HG02763 (cell line): ENCODE measurements at regions not wholly inside any gene's neighbourhood (a gene's known extent, or its start where the extent isn't known, plus 50 kb on each side); places are given as distances from the start of the nearest gene placed in this dataset.

Experiments
- ATAC-seq: cut with Tn5 transposase; IDR thresholded peaks from one replicate; pipeline ENCODE4 v1.9.1; 2021; ENCODE audit warnings: mild to moderate bottlenecking, moderate library complexity; ENCODE audit not compliant: unreplicated experiment

GRCh38 chr15:89421219-89421618 lies 75.2 kb downstream of the RHCG start:
- ATAC-seq: no peak

DNA sequence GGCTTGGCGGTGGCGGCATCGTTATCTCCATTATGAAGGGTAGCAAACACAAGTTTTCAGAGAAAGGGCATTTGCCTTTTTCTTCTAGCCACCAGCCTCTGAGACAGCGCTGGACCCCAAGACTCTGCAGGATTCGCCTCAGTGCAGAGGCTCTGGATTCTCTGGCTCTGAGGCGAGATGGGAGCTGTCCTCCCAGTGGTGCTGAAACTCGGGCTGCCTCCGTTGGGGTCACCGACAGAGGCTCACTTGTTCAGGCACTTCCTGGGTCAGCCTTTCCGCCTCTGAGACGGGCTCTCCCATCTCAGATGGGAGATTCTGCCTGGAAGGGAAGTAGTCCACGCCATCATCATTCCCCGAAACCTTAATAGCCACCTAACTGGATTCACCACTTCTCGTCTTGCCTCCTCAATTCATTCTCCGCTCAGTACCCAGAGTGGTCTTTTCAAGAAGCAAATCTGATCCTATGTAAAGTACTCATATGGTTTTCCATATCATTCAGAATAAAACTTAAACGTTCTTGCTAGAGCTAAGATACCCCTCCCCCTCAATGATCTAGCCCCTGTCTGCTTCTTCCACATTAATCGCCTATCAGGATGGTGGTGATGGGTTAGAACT lies 76.9 kb downstream of the RHCG start:
- no peak for ATAC-seq

- no peak for ATAC-seq
These were observed 79.1 kb downstream of the RHCG start for GRCh38 chr15:89417206-89417725.

DNA sequence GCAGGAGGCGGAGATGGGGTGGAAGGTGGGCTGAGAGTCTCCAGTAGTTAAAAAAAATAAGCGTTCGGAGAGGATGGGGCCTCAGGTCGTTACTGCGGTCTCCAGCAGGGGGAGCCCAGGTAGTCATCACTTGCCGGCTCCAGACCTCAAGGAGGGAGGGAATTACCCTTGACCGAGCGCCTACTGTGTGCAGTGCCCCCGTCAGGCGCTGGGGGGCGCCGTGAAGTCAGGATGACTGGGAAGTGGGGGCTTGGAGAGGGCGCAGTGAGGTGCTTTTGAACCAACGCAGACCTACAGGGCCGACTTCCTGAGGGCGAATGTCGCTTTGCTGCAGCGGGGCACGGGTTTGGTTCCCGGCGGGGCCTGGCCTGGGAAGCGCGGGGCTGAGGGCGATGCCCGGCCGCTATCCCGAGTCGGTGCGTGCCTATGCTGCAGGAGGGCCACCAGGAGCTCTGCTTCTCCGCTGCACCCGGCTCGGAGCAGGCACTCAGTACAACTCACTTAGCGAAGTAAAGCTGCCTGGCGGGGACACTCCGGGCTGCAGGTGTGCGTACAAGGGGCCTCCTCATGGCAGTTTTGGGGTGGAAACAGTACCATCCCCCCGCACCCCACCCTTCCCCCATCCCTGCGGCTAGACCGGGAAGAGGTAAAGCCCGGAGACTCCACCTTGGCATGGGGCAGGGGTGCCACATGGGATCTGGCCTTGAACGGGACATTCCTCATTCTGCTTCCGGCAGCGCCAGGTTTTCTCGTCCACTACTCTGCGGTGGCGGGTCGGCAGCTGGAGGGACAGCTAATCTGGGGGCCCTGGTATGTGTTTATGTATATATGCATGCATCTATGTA lies 79.8 kb downstream of the RHCG start:
- peak; percentile 66 for ATAC-seq

GRCh38 chr15:89414571-89414970 lies 79.9 kb upstream of the POLG start:
- ATAC-seq: no peak

GRCh38 chr15:89413877-89414276 lies 79.3 kb upstream of the POLG start:
- no peak for ATAC-seq

- no peak for ATAC-seq
These were observed 78.3 kb upstream of the POLG start for GRCh38 chr15:89412905-89413411.

- ATAC-seq: no peak
These were observed 75.4 kb upstream of the POLG start for GRCh38 chr15:89410039-89410435.

- ATAC-seq: no peak
These were observed 74.8 kb upstream of the POLG start for GRCh38 chr15:89409184-89410038.

DNA sequence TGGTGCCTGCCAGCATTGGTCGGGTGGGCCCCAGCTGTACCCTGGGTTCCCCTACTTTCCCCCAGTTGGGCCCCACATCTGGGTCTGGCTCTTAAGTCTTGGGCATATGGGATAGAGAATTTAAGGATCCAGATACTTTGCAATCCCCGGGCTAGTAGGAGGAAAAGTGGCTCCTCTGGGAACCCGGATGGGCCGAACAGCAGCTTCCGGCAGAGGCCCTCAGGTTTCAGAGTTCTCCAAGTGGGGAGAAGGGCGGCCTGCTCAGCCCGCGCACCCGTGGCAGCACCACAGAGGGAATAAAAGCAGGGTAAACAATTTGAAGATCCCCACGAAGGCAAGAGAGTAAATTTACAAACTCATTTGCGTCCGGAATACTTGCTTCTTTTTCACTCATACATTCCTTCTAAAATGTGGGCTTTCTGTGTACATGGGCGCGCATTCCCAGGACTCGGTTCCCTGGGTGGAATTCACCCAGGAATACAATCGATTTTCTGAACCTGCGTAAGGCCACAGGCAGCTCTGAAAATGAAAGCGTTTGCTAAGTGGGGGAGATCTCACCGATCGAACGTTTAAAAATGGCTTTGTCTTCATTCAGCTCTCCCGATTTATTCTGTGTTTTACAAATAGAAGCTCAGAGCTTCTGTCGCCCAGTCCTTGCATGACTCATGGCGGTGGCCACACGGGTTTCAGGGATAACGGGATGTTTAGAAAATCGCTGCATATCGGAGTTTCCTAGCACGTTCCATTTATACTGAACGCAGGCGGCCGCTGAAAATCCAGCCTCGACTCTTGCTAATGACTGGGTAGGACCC lies 74.0 kb upstream of the POLG start:
- no peak for ATAC-seq

DNA sequence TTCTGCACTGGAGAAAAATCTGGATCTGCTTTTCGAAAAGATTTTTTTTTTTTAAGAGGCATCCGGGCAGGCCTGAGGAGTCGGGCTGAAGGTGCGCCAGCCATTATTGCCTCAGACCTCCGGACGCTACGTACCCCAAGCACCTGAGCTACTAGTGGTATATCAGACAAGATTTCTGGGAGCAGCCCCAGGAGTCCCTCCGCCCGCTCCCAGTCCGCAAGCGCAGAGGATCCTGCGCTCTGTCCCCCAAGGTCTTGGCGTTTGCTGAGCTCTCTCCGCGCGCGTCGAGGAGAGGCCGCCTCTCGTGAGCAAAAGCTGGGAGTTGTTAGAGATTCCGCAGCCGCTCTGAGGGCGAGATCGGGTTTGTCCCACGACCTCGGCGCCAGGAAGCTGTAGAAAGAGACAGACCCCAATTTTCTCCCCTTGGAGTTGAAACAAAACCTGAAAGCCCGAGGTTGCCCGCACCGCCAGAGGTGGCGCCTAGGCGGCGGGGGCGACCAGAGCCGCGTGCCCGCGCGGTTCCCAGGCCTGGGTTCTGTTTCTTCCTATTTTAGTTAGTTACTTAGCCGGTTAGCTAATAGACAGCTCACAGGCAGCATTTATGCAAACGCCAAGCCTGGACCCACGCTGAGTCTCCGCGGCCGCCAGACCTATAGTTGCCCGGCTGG lies 72.5 kb upstream of the POLG start:
- ATAC-seq: no peak

GRCh38 chr15:89406218-89406939 lies 71.8 kb upstream of the POLG start:
- ATAC-seq: no peak

GRCh38 chr15:89405494-89405893 lies 70.9 kb upstream of the POLG start:
- ATAC-seq: no peak

GRCh38 chr15:89404023-89404422 lies 69.4 kb upstream of the POLG start:
- ATAC-seq: no peak

- no peak for ATAC-seq
These were observed 67.8 kb upstream of the POLG start for GRCh38 chr15:89402518-89402805.

DNA sequence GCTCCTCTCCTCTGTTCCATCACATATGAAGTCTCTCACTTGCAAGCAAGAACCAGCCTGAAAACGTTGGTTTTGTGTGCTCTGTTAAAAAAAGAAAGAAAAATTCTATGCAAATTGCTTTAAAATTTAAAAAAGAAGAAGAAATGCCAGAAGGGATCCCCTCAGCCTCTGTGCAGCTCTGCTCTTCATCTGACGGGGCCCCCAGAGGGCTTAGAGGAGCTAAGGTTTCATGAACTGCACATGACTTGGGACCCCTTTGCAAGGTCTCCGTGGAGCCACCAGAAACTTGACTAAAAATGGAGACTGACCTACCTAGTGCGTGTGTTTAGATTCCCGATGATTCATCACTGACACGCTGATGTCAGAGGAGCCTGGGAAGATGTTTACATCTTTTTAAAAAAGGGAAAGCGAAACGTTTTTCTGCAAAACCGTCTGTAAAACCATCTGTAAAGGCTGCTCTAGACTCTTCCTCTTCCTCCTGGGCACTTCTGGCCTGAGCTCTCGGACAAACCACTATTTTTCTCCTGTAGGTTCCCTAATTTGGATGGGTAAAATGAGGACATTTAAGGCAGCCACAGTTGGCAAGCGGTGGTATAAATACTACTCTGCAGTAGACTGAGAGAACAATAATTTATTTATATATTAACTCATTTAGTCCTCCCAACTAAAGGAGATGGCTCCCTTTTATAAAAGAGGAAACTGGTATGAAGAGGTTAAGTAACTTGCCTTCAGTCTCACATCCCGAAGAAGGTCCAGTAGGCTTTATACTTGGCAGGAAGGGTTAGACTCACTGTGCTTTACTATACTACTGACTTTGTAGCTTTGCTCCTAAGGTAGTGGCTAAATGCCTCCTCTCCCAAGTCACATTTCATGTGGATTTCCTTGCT lies 67.2 kb upstream of the POLG start:
- ATAC-seq: no peak

GRCh38 chr15:89400782-89401545 lies 66.3 kb upstream of the POLG start:
- ATAC-seq: no peak
